HG02870 (cell line): ENCODE measurements at regions not wholly inside any gene's neighbourhood (a gene's known extent, or its start where the extent isn't known, plus 50 kb on each side); places are given as distances from the start of the nearest gene placed in this dataset.
"Not testable (repeated sequence)": the region's sequence is repeated elsewhere in the genome, so short reads cannot be mapped to it uniquely, and the experiment has no call there.

Experiments
- ATAC-seq: cut with Tn5 transposase; IDR thresholded peaks from one replicate; pipeline ENCODE4 v1.9.1; 2021; ENCODE audit warnings: mild to moderate bottlenecking, moderate library complexity; ENCODE audit not compliant: unreplicated experiment

DNA sequence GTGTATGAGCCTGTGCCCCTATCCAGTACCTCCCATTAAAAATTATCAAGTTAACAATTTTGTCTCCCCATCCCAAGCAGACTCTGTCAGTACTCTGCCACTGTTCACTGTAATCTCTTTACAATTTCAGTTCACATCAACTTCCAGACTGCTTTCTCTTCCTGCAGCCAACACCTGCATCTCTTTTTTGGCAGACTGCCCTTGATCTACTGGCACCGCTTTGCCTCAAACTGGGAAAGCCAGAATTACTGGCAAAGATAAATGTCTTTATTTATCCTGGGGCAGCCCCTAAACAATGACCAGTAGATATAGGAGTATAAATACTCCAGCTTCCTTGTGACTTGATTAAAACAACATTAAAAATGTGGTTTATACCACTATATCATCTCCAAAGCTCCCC lies 494.1 kb downstream of the ZNF385D start:
- ATAC-seq: no peak

GRCh38 chr3:21238661-21239060 lies 512.3 kb downstream of the ZNF385D start:
- no peak for ATAC-seq

DNA sequence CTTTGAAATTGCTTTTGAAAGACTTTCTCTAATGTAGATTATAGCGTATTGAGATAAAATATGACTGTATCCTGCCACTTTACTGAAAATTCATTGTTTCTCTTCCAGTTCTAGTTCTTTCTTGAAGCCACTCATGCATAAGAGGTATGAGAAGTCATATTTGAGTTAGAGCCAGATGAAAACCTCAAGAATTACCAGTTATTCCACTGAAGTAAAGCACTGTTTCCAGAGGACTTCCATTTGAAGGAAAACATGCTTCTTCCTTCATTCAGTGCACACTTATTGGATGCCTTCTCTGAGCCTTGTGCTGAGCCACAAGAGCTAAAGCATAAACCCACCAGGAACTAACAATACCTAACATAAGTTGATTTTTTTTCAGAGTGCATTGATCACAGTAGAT lies 513.4 kb downstream of the ZNF385D start:
- no peak for ATAC-seq

- no peak for ATAC-seq
Observed at GRCh38 chr3:21235491-21235890, 515.5 kb downstream of the ZNF385D start.

DNA sequence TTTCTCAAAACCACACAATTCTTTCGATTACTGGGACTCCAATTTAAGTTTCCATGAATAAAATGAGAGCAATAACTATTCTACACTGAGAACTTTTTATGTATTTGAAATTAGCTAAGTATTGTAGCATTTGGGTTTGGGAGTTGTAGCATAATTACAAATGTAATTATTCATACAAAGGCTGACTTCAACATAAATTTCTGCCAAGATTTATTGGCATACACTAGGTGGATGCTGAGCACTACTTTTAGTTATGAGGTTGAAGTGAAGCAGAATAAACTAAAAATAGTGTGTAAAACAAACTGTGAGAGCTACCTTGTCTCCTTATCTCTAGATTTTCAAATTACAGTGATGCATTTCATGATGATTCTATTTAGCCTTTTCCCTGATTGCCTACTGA lies 516.1 kb downstream of the ZNF385D start:
- ATAC-seq: no peak

DNA sequence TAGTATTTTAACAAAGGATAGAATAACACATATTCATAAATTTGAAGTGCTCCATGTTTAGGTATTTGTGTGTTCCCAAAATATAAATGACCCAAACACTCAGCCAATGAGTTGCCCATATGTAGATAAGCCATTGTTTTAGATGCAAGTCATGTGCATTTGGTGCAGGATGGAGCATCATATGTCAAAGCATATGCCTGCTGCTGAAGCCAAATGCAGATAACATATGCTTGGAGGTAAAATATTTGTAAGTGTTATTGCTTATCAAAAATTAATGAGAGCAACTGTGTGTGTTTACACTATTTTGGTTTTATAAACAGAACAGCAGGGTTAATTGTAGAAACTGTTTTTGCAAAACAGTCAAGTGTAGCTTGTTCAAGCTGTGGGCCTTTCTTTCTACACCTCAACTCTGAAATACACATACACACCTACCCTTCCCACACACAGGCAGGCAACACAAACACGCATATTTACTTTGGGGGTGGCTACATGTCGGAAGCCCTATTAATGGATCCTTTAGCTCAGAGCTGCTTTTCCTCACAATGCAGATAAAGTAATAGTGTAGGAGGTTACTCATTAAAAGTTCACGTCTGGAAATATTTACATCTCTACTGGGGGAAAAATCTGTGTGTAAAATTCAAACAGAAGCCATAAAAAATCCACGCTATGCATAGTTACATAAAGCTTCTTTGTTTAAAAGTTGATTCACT lies 521.4 kb downstream of the ZNF385D start:
- no peak for ATAC-seq

- no peak for ATAC-seq
Observed at GRCh38 chr3:21226086-21226485, 524.9 kb downstream of the ZNF385D start.

DNA sequence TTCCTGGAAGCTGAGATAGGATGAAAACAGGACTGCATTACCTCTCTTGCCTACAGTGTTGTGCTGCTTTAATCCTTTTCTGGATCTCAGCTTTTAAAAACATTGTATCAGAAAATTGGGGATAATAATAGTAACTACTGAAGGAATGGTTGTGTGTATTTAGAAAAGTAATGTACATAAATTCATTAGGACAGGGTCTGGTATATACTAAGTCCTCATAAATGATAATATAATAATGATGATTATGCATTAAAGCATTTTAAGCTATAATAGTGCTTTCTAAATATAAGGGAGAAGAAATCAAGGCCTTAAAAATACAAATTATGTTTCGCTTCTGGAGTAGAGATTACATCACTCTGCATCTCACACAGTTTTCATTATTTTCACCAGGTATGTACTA lies 530.1 kb downstream of the ZNF385D start:
- ATAC-seq: no peak

GRCh38 chr3:21216598-21216997 lies 534.4 kb downstream of the ZNF385D start:
- ATAC-seq: no peak

GRCh38 chr3:21204122-21204521 lies 546.9 kb downstream of the ZNF385D start:
- not testable (repeated sequence) for ATAC-seq

DNA sequence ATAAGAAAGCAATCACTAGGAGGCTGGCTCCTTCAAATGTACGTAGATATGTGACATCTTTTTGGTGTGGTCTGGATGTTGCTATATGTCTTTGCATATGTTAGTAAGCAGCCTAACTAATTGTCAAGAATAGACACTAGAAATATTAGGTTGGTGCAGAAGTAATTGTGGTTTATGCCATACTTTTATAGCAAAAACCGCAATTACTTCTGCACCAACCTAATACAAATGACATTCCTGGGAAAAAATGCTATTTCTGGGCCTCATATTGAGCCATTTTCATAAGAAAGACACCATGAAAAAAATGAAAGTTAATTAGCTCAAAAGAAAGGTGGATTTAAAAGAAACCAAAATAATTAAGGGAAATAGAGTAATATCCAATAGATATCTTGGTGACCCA lies 555.8 kb downstream of the ZNF385D start:
- no peak for ATAC-seq

- ATAC-seq: not testable (repeated sequence)
Observed at GRCh38 chr3:21194036-21194435, 557.0 kb downstream of the ZNF385D start.

GRCh38 chr3:21188459-21188858 lies 562.6 kb downstream of the ZNF385D start:
- no peak for ATAC-seq

DNA sequence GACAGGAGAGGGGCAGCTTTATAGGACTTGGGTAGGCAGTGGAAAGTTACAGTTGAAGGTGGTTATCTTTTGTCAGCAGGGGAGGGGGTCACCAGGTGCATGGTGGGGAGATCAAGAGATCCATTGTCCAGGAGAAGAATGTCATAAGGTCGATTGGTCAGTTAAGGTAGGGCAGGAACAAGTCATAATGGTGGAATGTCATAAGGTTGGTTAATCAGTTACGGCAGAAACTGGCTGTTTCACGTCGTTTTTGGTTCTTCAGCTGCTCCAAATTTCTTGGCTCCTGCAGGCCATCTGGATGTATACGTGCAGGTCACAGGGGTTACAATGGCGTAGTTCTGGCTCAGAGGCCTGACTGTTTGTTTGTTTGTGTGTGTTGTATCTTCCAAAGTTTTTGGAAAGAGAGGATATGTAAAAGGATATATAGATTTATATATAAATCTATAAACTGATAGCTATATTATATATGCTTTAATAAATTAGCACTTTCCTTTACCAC lies 565.1 kb downstream of the ZNF385D start:
- no peak for ATAC-seq

DNA sequence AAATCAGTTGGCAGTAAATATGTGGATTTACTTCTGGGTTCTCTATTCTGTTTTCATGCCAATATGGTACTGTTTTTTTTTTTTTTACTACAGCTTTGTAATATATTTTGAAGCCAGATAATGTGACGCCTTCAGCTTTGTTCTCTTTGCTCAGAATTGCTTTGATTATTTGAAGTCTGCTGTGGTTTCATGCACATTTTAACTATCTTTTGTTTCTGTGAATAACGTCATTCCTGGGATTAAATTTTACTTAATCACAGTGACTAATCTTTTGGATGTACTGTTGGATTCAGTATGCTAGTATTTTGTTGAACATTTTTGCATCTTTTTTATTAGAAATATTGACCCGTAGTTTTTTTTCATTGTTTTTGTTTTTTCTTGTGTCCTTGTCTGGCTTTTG lies 576.5 kb downstream of the ZNF385D start:
- ATAC-seq: no peak

DNA sequence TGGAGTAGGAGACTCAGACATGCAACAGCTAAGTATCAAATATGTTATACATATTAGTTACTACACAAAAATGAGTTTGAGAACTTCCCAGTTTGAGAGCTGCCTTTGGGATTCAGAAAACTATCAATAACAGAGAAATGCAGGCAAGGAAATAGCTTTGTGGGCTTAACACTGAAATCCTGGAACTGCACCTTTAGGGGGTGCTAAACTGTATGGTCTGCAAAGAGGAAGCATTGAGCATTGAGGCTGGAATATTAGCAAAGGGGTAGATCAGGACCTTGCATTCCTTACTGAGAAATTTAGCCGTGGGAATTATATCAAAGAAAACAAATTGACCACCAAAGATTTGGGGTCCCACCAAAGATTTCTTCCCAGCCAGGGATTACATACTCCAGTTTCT lies 580.0 kb downstream of the ZNF385D start:
- no peak for ATAC-seq

DNA sequence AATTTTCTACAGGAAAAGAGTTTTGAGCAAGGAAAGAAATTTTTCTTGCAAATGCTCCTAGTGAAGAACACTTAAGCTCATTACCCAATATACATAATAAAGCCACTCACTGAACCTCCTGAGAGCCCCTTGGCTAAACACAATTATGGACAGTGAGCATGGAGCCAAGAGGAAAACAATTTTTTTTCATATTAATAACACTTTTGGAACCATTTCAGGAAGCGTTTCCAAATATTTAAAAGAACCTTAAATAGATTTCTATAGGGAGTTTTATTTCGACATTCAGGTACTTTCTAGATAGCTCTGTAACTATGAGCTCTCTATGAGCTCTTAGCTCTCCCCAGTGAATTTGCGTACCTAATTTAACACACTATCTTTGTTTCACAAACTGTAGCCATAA lies 581.1 kb downstream of the ZNF385D start:
- ATAC-seq: no peak

DNA sequence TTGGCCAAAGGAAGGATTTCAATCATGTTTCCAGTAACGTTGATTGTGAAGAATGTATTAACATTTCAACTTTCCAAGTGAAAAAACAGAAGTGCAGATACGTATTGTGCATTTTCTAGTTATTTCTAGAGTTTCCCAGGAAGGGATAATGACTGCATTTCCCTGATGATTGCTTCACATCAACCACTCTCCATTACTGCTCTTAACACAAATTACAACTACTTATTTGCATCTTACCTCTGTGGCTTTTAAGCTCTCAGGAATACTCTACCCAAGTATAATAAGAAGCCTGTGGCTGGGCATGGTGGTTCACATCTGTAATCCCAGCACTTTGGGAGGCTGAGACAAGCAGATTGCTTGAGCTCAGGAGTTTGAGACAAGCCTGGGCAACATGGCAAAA lies 582.5 kb downstream of the ZNF385D start:
- no peak for ATAC-seq

DNA sequence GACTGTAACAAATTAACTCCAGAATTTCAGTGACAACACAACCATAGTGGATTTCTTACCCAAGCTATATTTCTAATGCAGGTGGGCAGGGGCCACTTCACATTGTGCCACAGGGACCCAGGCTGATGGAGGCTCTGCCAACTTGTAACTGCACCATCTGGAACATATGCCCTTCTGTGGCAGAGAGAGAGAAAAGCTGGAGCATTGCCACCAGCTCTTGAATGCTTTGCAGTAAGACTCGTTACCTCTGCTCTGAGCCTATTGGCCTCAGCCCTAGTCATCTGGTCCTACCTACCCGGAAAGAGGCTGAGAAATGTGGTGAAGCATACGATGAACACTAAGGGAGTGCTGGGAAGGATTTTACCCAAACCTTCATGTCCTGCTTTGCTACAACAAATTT lies 587.1 kb downstream of the ZNF385D start:
- ATAC-seq: no peak

- ATAC-seq: no peak
Observed at GRCh38 chr3:21159543-21159906, 591.5 kb downstream of the ZNF385D start.

DNA sequence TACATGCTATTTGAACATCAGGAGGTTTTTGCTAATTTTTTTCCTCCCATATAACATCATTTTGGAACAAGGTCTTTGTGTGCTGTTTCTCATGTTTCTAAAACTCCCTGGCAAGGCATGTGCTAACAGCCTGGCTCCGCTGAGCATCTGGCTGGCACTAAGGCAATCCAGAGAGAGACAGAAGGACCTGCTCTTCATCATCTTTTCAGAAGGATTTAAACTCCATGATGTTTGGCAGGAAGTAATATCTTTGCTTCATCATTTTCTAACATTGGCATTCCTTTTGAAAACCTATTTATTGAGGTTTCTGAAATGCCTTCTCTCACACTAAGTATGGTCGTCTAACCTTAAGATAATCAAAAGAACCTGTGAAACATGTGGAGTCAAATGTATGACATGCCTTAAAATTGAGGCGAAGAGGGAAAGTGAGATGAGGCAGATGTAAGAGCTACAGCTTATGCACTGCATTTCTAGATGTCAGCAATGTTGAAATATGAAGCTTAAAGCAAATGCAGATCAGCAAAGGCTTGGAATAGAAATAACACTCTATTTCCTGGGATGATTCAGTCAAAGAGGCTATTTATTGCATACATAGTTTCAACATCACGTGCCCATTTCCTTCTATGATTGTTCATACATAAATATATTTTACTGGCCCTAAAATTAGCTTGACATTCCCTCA lies 592.0 kb downstream of the ZNF385D start:
- no peak for ATAC-seq

GRCh38 chr3:21154911-21155310 lies 596.1 kb downstream of the ZNF385D start:
- ATAC-seq: no peak

DNA sequence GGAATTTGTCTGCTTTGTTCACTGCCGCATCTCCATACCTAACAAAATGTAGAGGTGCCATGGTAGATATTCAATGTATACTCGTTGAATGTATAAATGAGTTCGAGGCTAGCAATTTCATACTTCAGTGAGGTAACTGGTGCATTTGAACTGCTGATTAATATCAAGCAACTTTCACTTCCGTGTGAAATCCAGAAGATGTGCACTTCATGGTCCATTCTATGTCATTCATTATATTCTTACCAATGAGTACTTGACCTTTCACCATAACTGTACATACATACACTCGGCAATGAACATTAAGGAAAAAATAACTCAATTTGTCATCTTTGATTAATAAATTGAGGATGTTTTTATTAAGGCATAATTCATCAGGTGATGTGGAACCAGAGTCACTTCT lies 598.5 kb downstream of the ZNF385D start:
- ATAC-seq: no peak
